ENCODE measurements at regions not wholly inside any gene's neighbourhood (a gene's known extent, or its start where the extent isn't known, plus 50 kb on each side); places are given as distances from the start of the nearest gene placed in this dataset.

DNA sequence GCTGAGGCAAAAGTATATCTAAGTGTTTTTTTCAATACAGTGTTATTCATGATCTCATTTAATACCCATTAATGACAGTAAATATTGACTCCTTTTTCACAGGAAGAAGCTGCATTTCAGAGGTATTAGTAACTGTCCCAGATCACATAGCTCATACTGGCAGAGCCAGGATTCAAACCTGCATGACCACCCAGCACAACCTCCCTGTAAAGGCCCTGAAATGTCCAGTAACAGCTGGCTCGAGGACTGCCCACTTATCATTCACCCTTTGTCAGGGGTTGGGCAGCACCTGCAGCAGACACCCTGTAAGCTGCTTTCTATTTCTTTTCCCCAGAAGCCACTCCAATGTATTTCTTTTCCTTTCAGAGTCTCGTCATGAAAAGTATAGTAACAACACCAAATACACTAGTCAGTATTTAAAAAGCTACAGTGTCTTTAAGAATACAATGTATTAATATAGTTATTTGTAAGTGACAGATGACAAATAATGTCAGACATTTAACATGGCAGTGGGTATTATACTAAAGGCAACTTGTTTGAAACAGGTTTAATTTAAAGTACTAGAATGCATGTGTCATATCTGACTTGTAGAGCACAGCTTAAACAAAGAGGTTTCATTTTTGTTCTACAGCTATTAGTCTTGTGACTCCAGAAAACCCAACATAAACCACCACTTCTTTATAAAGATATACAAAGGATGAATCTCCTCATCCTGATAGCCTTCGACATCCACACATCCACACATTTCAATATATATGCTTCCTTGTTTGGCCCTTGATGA, 841.6 kb upstream of the GJE1 start (continued):
- TF ChIP-seq, protein P1, sequence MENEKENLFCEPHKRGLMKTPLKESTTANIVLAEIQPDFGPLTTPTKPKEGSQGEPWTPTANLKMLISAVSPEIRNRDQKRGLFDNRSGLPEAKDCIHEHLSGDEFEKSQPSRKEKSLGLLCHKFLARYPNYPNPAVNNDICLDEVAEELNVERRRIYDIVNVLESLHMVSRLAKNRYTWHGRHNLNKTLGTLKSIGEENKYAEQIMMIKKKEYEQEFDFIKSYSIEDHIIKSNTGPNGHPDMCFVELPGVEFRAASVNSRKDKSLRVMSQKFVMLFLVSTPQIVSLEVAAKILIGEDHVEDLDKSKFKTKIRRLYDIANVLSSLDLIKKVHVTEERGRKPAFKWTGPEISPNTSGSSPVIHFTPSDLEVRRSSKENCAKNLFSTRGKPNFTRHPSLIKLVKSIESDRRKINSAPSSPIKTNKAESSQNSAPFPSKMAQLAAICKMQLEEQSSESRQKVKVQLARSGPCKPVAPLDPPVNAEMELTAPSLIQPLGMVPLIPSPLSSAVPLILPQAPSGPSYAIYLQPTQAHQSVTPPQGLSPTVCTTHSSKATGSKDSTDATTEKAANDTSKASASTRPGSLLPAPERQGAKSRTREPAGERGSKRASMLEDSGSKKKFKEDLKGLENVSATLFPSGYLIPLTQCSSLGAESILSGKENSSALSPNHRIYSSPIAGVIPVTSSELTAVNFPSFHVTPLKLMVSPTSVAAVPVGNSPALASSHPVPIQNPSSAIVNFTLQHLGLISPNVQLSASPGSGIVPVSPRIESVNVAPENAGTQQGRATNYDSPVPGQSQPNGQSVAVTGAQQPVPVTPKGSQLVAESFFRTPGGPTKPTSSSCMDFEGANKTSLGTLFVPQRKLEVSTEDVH (IDR thresholded peaks at IDR 0.05; ENCODE audit: low read depth, partially characterized antibody), result no peak
- TF ChIP-seq, protein P2, sequence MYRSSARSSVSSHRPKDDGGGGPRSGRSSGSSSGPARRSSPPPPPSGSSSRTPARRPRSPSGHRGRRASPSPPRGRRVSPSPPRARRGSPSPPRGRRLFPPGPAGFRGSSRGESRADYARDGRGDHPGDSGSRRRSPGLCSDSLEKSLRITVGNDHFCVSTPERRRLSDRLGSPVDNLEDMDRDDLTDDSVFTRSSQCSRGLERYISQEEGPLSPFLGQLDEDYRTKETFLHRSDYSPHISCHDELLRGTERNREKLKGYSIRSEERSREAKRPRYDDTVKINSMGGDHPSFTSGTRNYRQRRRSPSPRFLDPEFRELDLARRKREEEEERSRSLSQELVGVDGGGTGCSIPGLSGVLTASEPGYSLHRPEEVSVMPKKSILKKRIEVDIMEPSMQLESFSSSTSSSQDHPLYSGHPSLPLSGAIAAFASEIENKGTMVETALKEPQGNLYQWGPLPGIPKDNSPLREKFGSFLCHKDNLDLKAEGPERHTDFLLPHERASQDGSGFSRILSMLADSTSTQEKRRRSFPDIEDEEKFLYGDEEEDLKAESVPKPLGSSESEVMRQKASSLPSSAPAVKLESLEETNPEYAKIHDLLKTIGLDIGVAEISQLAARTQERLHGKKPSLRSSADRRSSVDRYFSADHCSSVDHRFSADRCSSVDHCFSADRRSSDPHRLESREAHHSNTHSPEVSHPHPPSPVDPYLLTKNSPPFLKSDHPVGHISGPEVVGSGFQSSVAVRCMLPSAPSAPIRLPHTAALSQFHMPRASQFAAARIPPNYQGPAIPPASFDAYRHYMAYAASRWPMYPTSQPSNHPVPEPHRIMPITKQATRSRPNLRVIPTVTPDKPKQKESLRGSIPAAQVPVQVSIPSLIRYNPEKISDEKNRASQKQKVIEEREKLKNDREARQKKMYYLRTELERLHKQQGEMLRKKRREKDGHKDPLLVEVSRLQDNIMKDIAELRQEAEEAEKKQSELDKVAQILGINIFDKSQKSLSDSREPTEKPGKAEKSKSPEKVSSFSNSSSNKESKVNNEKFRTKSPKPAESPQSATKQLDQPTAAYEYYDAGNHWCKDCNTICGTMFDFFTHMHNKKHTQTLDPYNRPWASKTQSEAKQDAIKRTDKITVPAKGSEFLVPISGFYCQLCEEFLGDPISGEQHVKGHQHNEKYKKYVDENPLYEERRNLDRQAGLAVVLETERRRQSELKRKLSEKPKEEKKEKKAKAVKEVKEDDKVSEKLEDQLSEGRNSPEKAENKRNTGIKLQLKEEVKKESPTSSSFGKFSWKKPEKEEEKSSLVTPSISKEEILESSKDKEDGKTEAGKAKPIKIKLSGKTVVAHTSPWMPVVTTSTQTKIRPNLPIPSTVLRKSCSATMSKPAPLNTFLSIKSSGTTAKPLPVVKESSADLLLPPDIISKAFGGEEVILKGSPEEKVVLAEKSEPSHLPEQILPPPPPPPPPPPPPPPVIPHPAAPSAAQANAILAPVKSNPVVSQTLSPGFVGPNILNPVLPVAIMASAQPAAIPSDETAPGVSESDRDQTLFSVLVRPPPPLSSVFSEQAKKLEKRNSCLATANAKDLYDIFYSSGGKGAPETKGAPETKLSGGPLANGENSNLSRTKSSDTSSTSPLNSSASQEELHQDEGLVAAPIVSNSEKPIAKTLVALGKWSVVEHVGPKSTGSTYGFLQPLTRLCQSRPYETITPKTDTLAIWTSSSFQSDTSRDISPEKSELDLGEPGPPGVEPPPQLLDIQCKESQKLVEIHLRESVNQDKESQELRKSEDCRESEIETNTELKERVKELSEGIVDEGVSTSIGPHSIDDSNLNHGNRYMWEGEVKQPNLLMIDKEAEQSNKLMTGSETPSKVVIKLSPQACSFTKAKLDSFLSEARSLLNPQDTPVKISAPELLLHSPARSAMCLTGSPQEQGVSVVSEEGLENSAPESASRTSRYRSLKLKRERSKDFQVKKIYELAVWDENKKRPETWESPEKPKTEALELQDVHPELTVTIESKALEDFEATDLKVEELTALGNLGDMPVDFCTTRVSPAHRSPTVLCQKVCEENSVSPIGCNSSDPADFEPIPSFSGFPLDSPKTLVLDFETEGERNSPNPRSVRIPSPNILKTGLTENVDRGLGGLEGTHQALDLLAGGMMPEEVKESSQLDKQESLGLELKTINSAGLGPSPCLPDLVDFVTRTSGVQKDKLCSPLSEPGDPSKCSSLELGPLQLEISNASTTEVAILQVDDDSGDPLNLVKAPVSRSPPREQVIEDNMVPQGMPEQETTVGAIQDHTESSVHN (IDR thresholded peaks at IDR 0.05; ENCODE audit: borderline replicate concordance in 1 of 2, low read depth in 1 of 2), result no peak

Data from K562 (cell line).